H7 (cell line): ENCODE measurements at regions not wholly inside any gene's neighbourhood (a gene's known extent, or its start where the extent isn't known, plus 50 kb on each side); places are given as distances from the start of the nearest gene placed in this dataset.
"Not testable (repeated sequence)": the region's sequence is repeated elsewhere in the genome, so short reads cannot be mapped to it uniquely, and the experiment has no call there.

Source experiments
- DNase-seq: peaks from one replicate; pipeline ENCODE4 v3.0.0; 2012
- H3K27me3 ChIP-seq: 2 replicates; pipeline ENCODE4 v1.6.0; 2011; ENCODE audit warnings: mild to moderate bottlenecking, low read length; ENCODE audit not compliant: control insufficient read depth, insufficient read depth
- H3K36me3 ChIP-seq: replicated peaks from 2 replicates; pipeline ENCODE4 v1.5.1; 2011; ENCODE audit warnings: low read length; ENCODE audit not compliant: control insufficient read depth, insufficient read depth
- H3K4me3 ChIP-seq: 2 replicates; pipeline ENCODE4 v1.5.1; 2011; ENCODE audit warnings: low read depth, mild to moderate bottlenecking, control low read depth, low read length, moderate library complexity; ENCODE audit not compliant: insufficient read depth

- Histone ChIP-seq H3K27me3 (no peaks in the 10 kb centered on the region), H3K36me3 (no peaks in the 10 kb centered on the region), H3K4me3 (no peak overlapping the region)
- no peak for DNase-seq
Measured at GRCh38 chr12:84046859-84047258, 865.7 kb downstream of the SLC6A15 start.

- Histone ChIP-seq H3K27me3 (no peaks in the 10 kb centered on the region), H3K4me3 (no peak overlapping the region), H3K36me3 (no peaks in the 10 kb centered on the region)
- DNase-seq = no peak
Measured at GRCh38 chr12:84043355-84043754, 869.2 kb downstream of the SLC6A15 start.

- Histone ChIP-seq H3K36me3 (no peaks in the 10 kb centered on the region), H3K27me3 (no peaks in the 10 kb centered on the region), H3K4me3 (no peak overlapping the region)
- peak; percentile 1 for DNase-seq
Measured at GRCh38 chr12:84038242-84038641, 874.4 kb downstream of the SLC6A15 start.

- Histone ChIP-seq H3K4me3 (no peak overlapping the region), H3K27me3 (no peaks in the 10 kb centered on the region), H3K36me3 (no peaks in the 10 kb centered on the region)
- DNase-seq = no peak
Measured at GRCh38 chr12:84036912-84037311, 875.7 kb downstream of the SLC6A15 start.

- Histone ChIP-seq H3K36me3 (no peaks in the 10 kb centered on the region), H3K27me3 (no peaks in the 10 kb centered on the region), H3K4me3 (no peak overlapping the region)
- no peak for DNase-seq
Measured at GRCh38 chr12:84035766-84036165, 876.8 kb downstream of the SLC6A15 start.

GRCh38 chr12:84034871-84035270 lies 877.7 kb downstream of the SLC6A15 start:
- no peak for DNase-seq

GRCh38 chr12:84033162-84033561 lies 879.4 kb downstream of the SLC6A15 start:
- no peaks in the 10 kb centered on the region for H3K36me3 ChIP-seq
- no peak for DNase-seq
- no peak overlapping the region for H3K4me3 ChIP-seq
- H3K27me3 ChIP-seq = no peaks in the 10 kb centered on the region

More at GRCh38 chr12:84034871-84035270, 877.7 kb downstream of the SLC6A15 start:
- Histone ChIP-seq H3K4me3 (no peak overlapping the region), H3K27me3 (no peaks in the 10 kb centered on the region), H3K36me3 (no peaks in the 10 kb centered on the region)

GRCh38 chr12:84018556-84019179 lies 893.9 kb downstream of the SLC6A15 start:
- not testable (repeated sequence) for H3K36me3 ChIP-seq, DNase-seq, H3K27me3 ChIP-seq, H3K4me3 ChIP-seq

GRCh38 chr12:84016956-84017355 lies 895.6 kb downstream of the SLC6A15 start:
- no peaks in the 10 kb centered on the region for H3K27me3 ChIP-seq
- no peak for DNase-seq
- no peak overlapping the region for H3K4me3 ChIP-seq
- H3K36me3 ChIP-seq = no peaks in the 10 kb centered on the region

GRCh38 chr12:83997423-83997822 lies 915.2 kb downstream of the SLC6A15 start:
- Histone ChIP-seq H3K36me3 (no peaks in the 10 kb centered on the region), H3K4me3 (no peak overlapping the region), H3K27me3 (no peaks in the 10 kb centered on the region)
- DNase-seq = no peak

- Histone ChIP-seq H3K4me3 (no peak overlapping the region), H3K36me3 (no peaks in the 10 kb centered on the region), H3K27me3 (no peaks in the 10 kb centered on the region)
- DNase-seq = no peak
Measured at GRCh38 chr12:83996671-83997070, 915.9 kb downstream of the SLC6A15 start.

GRCh38 chr12:83985084-83985483 lies 927.5 kb downstream of the SLC6A15 start:
- no peaks in the 10 kb centered on the region for H3K36me3 ChIP-seq
- DNase-seq = no peak
- no peaks in the 10 kb centered on the region for H3K27me3 ChIP-seq
- H3K4me3 ChIP-seq = no peak overlapping the region

GRCh38 chr12:83980398-83980797 lies 932.2 kb downstream of the SLC6A15 start:
- Histone ChIP-seq H3K27me3 (no peaks in the 10 kb centered on the region), H3K4me3 (no peak overlapping the region), H3K36me3 (no peaks in the 10 kb centered on the region)
- DNase-seq = no peak

- no peak overlapping the region for H3K4me3 ChIP-seq
Measured at GRCh38 chr12:83979785-83980184, 932.8 kb downstream of the SLC6A15 start.

GRCh38 chr12:83971781-83972180 lies 940.8 kb downstream of the SLC6A15 start:
- H3K27me3 ChIP-seq = no peaks in the 10 kb centered on the region
- no peak for DNase-seq
- H3K36me3 ChIP-seq = no peaks in the 10 kb centered on the region

More at GRCh38 chr12:83979785-83980184, 932.8 kb downstream of the SLC6A15 start:
- H3K27me3 ChIP-seq = no peaks in the 10 kb centered on the region
- H3K36me3 ChIP-seq = no peaks in the 10 kb centered on the region
- no peak for DNase-seq

GRCh38 chr12:83960767-83961166 lies 951.8 kb downstream of the SLC6A15 start:
- no peak for DNase-seq
- Histone ChIP-seq H3K36me3 (no peaks in the 10 kb centered on the region), H3K4me3 (no peak overlapping the region), H3K27me3 (no peaks in the 10 kb centered on the region)

More at GRCh38 chr12:83971781-83972180, 940.8 kb downstream of the SLC6A15 start:
- no peak overlapping the region for H3K4me3 ChIP-seq
